IPS DF 4.7 (cell line): ENCODE measurements at regions not wholly inside any gene's neighbourhood (a gene's known extent, or its start where the extent isn't known, plus 50 kb on each side); places are given as distances from the start of the nearest gene placed in this dataset.

Experiments used
- DNase-seq: peaks from one replicate; pipeline ENCODE4 v3.0.0-alpha.2; 2013; ENCODE audit warnings: low spot score; ENCODE audit errors: extremely low read depth

GRCh38 chr14:106822905-106823304, 1296.5 kb downstream of the TMEM121 start:
- no peak for DNase-seq

GRCh38 chr14:106823552-106823951, 1297.2 kb downstream of the TMEM121 start:
- DNase-seq: no peak

- DNase-seq: no peak
Observed at GRCh38 chr14:106826833-106827369, 1300.5 kb downstream of the TMEM121 start.

- no peak for DNase-seq
Observed at GRCh38 chr14:106831322-106831720, 1304.9 kb downstream of the TMEM121 start.

GRCh38 chr14:106837870-106838269, 1311.5 kb downstream of the TMEM121 start:
- DNase-seq: no peak

- no peak for DNase-seq
Observed at GRCh38 chr14:106838991-106839769, 1312.8 kb downstream of the TMEM121 start.

GRCh38 chr14:106840258-106840657, 1313.9 kb downstream of the TMEM121 start:
- DNase-seq: no peak

- DNase-seq: no peak
Observed at GRCh38 chr14:106840991-106841390, 1314.6 kb downstream of the TMEM121 start.

GRCh38 chr14:106841701-106842100, 1315.3 kb downstream of the TMEM121 start:
- DNase-seq: no peak

GRCh38 chr14:106842687-106843086, 1316.3 kb downstream of the TMEM121 start:
- DNase-seq: no peak

- DNase-seq: no peak
Observed at GRCh38 chr14:106843386-106843785, 1317.0 kb downstream of the TMEM121 start.

- DNase-seq: no peak
Observed at GRCh38 chr14:106843951-106844483, 1317.6 kb downstream of the TMEM121 start.

- no peak for DNase-seq
Observed at GRCh38 chr14:106844608-106845285, 1318.4 kb downstream of the TMEM121 start.

GRCh38 chr14:106845286-106846087, 1319.1 kb downstream of the TMEM121 start:
- DNase-seq: no peak

GRCh38 chr14:106846218-106846617, 1319.8 kb downstream of the TMEM121 start:
- no peak for DNase-seq

- DNase-seq: no peak
Observed at GRCh38 chr14:106848330-106849121, 1322.1 kb downstream of the TMEM121 start.

GRCh38 chr14:106850913-106851825, 1324.8 kb downstream of the TMEM121 start:
- no peak for DNase-seq

GRCh38 chr14:106872611-106873446, 1346.4 kb downstream of the TMEM121 start:
- DNase-seq: no peak

- no peak for DNase-seq
Observed at GRCh38 chr14:106874350-106874749, 1348.0 kb downstream of the TMEM121 start.
